HG03520 (cell line): ENCODE measurements at regions not wholly inside any gene's neighbourhood (a gene's known extent, or its start where the extent isn't known, plus 50 kb on each side); places are given as distances from the start of the nearest gene placed in this dataset.

Source experiments
- ATAC-seq: cut with Tn5 transposase; IDR thresholded peaks from one replicate; pipeline ENCODE4 v1.9.1; 2021; ENCODE audit warnings: mild to moderate bottlenecking, moderate library complexity; ENCODE audit not compliant: unreplicated experiment

DNA sequence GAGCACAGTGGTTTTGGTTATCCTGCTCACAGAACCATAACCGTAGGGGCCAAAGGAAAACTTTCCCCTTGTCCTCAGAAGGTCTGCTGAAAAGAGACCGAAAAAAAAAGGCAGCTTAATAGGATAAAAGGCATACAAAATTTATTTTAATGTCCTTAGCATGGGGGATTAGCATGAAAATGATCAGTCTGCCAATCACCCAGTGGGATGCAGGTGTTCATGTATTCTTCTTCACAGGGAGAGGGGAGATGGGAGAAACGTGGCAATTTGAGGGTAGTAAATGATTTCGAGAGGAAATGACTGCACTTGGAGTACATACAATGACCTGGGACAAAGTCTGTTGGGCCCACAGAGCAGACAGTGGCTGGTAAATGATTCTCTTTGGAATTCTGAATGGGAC, 194.0 kb downstream of the AJAP1 start:
- ATAC-seq: no peak

DNA sequence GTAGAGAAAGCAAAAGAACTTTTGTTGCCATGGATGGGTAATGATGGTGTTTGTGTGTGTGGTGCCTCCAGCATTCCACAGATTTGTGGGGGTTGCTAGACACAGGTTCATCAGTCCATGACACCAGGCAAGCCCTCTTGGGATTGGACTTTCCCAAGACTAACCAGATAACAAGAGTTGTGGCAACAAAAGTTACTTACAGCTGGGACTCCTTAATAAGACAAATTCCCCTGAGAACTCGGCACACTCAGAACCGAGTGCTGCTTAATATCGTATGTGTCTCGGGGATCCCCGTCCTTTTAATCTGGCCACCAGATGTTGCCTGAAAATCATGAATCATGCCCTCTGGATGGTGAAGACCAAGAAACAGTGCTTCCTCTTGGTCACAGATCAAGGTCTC, 193.3 kb downstream of the AJAP1 start:
- no peak for ATAC-seq
